Body of pancreas (tissue), 4 donors: ENCODE measurements at regions not wholly inside any gene's neighbourhood (a gene's known extent, or its start where the extent isn't known, plus 50 kb on each side); places are given as distances from the start of the nearest gene placed in this dataset.

Experiments
- ATAC-seq: fragments of 150-250 bp; one replicate; pipeline ENCODE4 v1.9.1; 2016
- DNase-seq, 4 donors: peaks; one replicate each; pipeline ENCODE4 v3.0.0-alpha.2; 2019
- H3K27ac ChIP-seq, 4 donors: fragments of 200-600 bp; sonication (generic); 1 replicate in 3 of 4; 2 replicates in 1 of 4; pipeline versions ENCODE4 v1.5.1 to v1.6.1; 2016 to 2019; ENCODE audit warnings: mild to moderate bottlenecking in 1 of 4, mixed read lengths in 1 of 4, moderate library complexity in 1 of 4
- H3K27me3 ChIP-seq, 2 donors: fragments of 200-600 bp; sonication (generic); one replicate each; pipeline ENCODE4 v1.6.0; 2016; ENCODE audit warnings: mild to moderate bottlenecking in 1 of 2
- H3K36me3 ChIP-seq, 2 donors: fragments of 200-600 bp; sonication (generic); replicated peaks in 1 of 2; 2 replicates each; pipeline ENCODE4 v1.5.1; 2016; ENCODE audit warnings: low read depth in 2 of 2; ENCODE audit not compliant: insufficient read depth in 1 of 2
- H3K4me1 ChIP-seq: fragments of 200-600 bp; sonication (generic); one replicate; pipeline ENCODE4 v1.6.0; 2016
- H3K4me3 ChIP-seq, 2 donors: fragments of 200-600 bp; sonication (generic); 1 replicate in 1 of 2; 2 replicates in 1 of 2; pipeline ENCODE4 v1.5.1; 2016 to 2019
- H3K9me3 ChIP-seq, 3 donors: fragments of 200-600 bp; sonication (generic); 1 replicate in 2 of 3; 2 replicates in 1 of 3; pipeline ENCODE4 v1.5.1; 2016
- CTCF ChIP-seq, 7 experiments: fragments of 450-650 bp in 4 of 7; fragments of 200-600 bp in 3 of 7; sonication (generic) in 3 of 7; IDR thresholded peaks; one replicate each; pipeline ENCODE4 v1.5.1; 2016 to 2019; ENCODE audit warnings: antibody characterized with exemption in 7 of 7
- POLR2A ChIP-seq, 3 donors: fragments of 450-650 bp; IDR thresholded peaks; one replicate each; pipeline ENCODE4 v1.6.1; 2016; ENCODE audit warnings: antibody characterized with exemption in 3 of 3, mild to moderate bottlenecking in 2 of 3
- WGBS, 2 donors: methylation state at CpG; one replicate each; pipeline ENCODE4 v1.1.5; 2017; 5-methylcytosine and 5-hydroxymethylcytosine counted together
- intact Hi-C: fragments of 100-400 bp; cut with DNase I; formaldehyde crosslinking; loops from one replicate; pipeline ENCODE4 v1.15.1; 2023

GRCh38 chr2:16018277-16019059, 78.1 kb downstream of the MYCN start:
- Histone ChIP-seq H3K36me3 (no peaks in the 10 kb centered on the region), H3K4me3 (no peak overlapping the region), H3K27me3 (peaks cover 0 to 6% of the 10 kb centered on the region in 2 donors), H3K4me1 (peaks cover 6% of the 10 kb centered on the region), H3K27ac (no peak overlapping the region), H3K9me3 (no peaks in the 10 kb centered on the region)
- no peak for ATAC-seq
- DNase-seq: no peak
- WGBS, 2 donors: 81 to 92% methylated on average over 13 of the region's 13 CpGs
- intact Hi-C loops: no loop called here
- TF ChIP-seq CTCF (IDR thresholded peaks at IDR 0.05) (no peak), POLR2A (IDR thresholded peaks at IDR 0.05) (no peak)

- WGBS, 2 donors: 93 to 100% methylated on average over 1 of the region's 1 CpG
- TF ChIP-seq POLR2A (IDR thresholded peaks at IDR 0.05): no peak
- no peak for TF ChIP-seq CTCF (IDR thresholded peaks at IDR 0.05)
- DNase-seq (no peak), ATAC-seq (no peak)
- H3K4me1 ChIP-seq: peaks cover 14% of the 10 kb centered on the region
- peaks cover 0 to 17% of the 10 kb centered on the region in 2 donors for H3K27me3 ChIP-seq
- intact Hi-C loops: no loop called here
- no peak overlapping the region for H3K4me3 ChIP-seq
- no peak overlapping the region for H3K27ac ChIP-seq
- no peaks in the 10 kb centered on the region for H3K9me3 ChIP-seq
- H3K36me3 ChIP-seq: no peaks in the 10 kb centered on the region
These were observed 75.9 kb downstream of the MYCN start for GRCh38 chr2:16016282-16016681.

GRCh38 chr2:16015903-16016265, 75.5 kb downstream of the MYCN start:
- H3K36me3 ChIP-seq: no peaks in the 10 kb centered on the region
- DNase-seq (no peak), ATAC-seq (no peak)
- peaks cover 14% of the 10 kb centered on the region for H3K4me1 ChIP-seq
- no peak overlapping the region for H3K27ac ChIP-seq
- H3K27me3 ChIP-seq: peaks cover 0 to 17% of the 10 kb centered on the region in 2 donors
- intact Hi-C loops: no loop called here
- TF ChIP-seq CTCF (IDR thresholded peaks at IDR 0.05) (no peak), POLR2A (IDR thresholded peaks at IDR 0.05) (no peak)
- no peak overlapping the region for H3K4me3 ChIP-seq
- WGBS, 2 donors: 26 to 30% methylated on average over 2 of the region's 2 CpGs
- H3K9me3 ChIP-seq: no peaks in the 10 kb centered on the region

- ATAC-seq: no peak
- intact Hi-C loops: no loop called here
- H3K4me3 ChIP-seq: no peak overlapping the region
These were observed 75.0 kb downstream of the MYCN start for GRCh38 chr2:16015210-16015902.

More at GRCh38 chr2:16015210-16015902, 75.0 kb downstream of the MYCN start:
- peaks cover 14% of the 10 kb centered on the region for H3K4me1 ChIP-seq
- peaks cover 0 to 17% of the 10 kb centered on the region in 2 donors for H3K27me3 ChIP-seq
- TF ChIP-seq POLR2A (IDR thresholded peaks at IDR 0.05): no peak
- no peak for TF ChIP-seq CTCF (IDR thresholded peaks at IDR 0.05)
- WGBS, 2 donors: 47 to 50% methylated on average over 12 to 14 of the region's 15 CpGs
- no peak overlapping the region for H3K27ac ChIP-seq
- no peaks in the 10 kb centered on the region for H3K36me3 ChIP-seq
- no peak for DNase-seq
- no peaks in the 10 kb centered on the region for H3K9me3 ChIP-seq
